ENCODE measurements at regions not wholly inside any gene's neighbourhood (a gene's known extent, or its start where the extent isn't known, plus 50 kb on each side); places are given as distances from the start of the nearest gene placed in this dataset.

GRCh38 chr14:71686677-71687076 is 245.6 kb upstream of the RGS6 start:
- TF ChIP-seq POLR2A (IDR thresholded peaks at IDR 0.05; ENCODE audit: extremely low read depth, insufficient read length) (no peak), MYC (IDR thresholded peaks at IDR 0.05; ENCODE audit: low read depth, low read length) (no peak), MAX (IDR thresholded peaks at IDR 0.05; ENCODE audit: low read depth, low read length) (no peak)
- TF ChIP-seq, protein P1, sequence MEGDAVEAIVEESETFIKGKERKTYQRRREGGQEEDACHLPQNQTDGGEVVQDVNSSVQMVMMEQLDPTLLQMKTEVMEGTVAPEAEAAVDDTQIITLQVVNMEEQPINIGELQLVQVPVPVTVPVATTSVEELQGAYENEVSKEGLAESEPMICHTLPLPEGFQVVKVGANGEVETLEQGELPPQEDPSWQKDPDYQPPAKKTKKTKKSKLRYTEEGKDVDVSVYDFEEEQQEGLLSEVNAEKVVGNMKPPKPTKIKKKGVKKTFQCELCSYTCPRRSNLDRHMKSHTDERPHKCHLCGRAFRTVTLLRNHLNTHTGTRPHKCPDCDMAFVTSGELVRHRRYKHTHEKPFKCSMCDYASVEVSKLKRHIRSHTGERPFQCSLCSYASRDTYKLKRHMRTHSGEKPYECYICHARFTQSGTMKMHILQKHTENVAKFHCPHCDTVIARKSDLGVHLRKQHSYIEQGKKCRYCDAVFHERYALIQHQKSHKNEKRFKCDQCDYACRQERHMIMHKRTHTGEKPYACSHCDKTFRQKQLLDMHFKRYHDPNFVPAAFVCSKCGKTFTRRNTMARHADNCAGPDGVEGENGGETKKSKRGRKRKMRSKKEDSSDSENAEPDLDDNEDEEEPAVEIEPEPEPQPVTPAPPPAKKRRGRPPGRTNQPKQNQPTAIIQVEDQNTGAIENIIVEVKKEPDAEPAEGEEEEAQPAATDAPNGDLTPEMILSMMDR (IDR thresholded peaks at IDR 0.05; ENCODE audit: low read depth, low read length): no peak

Data from NB4 (cell line).